ENCODE measurements at regions not wholly inside any gene's neighbourhood (a gene's known extent, or its start where the extent isn't known, plus 50 kb on each side); places are given as distances from the start of the nearest gene placed in this dataset.

DNA sequence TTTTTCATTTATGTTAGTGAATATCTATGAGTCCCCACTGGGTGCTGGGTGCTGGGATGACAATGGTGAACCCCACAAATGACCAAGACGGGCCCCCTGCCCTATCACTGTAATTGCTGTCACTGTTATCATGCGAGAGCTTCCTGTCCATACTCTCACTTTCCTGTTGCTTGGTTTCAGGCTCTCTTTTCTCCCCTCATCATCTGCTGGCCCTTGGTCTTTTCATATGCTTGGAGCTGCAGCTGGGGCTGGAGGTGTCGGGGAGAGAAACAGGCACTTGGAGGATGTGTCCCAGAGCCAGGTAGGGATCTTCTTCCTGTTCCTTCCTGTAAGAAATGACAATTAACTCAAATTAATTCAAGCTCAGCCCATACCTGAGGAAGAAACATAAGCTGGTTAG is 348.0 kb downstream of the PTPRU start:
- TF ChIP-seq, protein P1, sequence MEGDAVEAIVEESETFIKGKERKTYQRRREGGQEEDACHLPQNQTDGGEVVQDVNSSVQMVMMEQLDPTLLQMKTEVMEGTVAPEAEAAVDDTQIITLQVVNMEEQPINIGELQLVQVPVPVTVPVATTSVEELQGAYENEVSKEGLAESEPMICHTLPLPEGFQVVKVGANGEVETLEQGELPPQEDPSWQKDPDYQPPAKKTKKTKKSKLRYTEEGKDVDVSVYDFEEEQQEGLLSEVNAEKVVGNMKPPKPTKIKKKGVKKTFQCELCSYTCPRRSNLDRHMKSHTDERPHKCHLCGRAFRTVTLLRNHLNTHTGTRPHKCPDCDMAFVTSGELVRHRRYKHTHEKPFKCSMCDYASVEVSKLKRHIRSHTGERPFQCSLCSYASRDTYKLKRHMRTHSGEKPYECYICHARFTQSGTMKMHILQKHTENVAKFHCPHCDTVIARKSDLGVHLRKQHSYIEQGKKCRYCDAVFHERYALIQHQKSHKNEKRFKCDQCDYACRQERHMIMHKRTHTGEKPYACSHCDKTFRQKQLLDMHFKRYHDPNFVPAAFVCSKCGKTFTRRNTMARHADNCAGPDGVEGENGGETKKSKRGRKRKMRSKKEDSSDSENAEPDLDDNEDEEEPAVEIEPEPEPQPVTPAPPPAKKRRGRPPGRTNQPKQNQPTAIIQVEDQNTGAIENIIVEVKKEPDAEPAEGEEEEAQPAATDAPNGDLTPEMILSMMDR (conservative IDR thresholded peaks at IDR 0.05; ENCODE audit: low read depth, low read length) = no peak
- no peak for DNase-seq (ENCODE audit: low read depth)
- H3K4me3 ChIP-seq (ENCODE audit: low read depth, low read length) = no peak overlapping the region

DNA sequence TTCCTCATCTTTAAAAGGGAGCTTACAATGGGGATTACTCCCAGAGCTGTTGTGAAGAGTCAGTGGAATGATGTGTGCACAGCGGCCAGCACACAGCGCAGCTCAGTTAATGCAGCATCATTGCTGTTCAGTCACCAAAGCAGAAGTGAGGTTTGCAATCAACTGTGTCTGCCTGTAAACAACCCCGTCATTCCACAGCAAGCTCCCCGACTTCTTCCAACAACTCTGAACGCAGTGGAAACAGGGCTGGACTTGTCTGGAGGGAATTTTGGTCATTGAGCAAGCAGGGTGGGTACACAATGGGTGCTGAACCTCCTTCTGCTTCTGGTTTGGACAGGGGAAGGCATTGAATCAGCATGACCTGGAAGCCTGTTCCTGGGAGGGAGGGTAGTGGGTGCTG is 347.4 kb downstream of the PTPRU start:
- TF ChIP-seq, protein P1 (conservative IDR thresholded peaks at IDR 0.05; ENCODE audit: low read depth, low read length) = no peak
- DNase-seq (ENCODE audit: low read depth) = no peak
- no peak overlapping the region for H3K4me3 ChIP-seq (ENCODE audit: low read depth, low read length)

DNA sequence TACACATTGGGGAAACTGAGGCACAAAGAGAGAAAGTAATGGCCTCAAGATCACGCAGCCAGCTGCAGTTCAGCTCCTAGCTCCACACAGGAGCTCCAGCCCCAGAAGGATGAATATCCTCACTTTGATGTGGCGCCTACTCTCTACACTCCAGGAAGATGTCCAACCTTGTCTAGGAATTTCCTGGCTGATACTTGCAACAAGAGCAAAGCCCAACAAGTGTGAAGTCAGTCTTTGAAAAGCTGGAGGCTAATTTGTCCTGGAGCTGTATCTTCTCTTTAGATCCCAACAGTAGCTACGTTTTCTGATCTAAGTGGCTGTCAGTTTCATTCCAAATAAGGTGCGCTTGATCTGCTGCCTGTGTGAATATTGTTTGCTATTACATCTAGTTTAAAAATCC is 344.9 kb downstream of the PTPRU start:
- no peak for DNase-seq (ENCODE audit: low read depth)
- TF ChIP-seq, protein P1 (conservative IDR thresholded peaks at IDR 0.05; ENCODE audit: low read depth, low read length) = no peak
- H3K4me3 ChIP-seq (ENCODE audit: low read depth, low read length) = no peak overlapping the region

DNA sequence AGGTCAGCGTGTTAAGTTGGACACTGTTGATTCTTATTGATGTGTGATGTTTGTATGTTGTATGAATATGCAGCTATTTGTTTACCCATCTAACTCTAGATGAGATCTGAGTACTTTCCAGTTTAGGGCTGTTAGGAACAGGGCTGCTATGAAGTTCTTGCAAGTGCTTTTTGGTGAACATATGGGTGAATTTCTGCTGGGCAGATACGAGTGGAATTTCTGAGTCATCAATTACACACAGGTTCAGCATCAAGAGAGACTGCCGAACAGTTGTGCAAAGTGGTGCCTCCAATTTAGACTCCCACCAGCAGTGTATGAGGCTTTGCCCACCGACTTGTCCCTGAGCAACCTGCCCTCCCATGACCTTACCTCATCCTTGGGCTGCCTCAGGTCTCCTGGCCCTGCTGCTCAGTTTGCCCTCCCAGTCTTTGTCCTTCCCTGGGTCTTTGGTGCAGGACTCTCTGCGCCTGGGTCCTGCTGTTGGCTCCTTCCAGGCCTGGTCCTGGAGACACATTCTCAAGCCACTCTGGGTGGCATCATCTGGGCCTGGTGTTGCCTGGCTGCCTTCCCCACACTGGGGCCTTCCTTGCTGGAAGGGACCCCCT is 343.6 kb downstream of the PTPRU start:
- H3K4me3 ChIP-seq (ENCODE audit: low read depth, low read length) = no peak overlapping the region
- TF ChIP-seq, protein P1 (conservative IDR thresholded peaks at IDR 0.05; ENCODE audit: low read depth, low read length) = no peak
- peak; percentile 75 for DNase-seq (ENCODE audit: low read depth)

DNA sequence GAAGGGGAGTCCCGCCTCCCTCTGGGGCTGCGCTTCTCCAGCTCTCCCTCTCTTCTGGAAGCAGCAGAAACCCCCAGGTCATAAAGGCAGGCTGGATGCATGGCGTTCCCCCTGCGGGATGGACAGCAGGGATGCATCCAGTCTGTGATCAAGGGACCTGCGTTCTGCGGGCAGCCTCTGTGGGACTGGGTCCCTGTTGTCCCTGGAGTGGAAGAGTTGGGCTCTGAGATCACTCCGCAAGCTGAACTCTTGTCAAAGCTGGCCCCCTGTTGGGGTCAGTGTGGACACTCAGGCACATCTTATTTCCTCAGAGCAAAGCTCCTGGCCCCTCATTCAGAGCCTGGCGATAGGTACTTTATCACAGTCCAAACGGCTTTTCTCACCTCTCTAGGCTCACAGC is 341.2 kb downstream of the PTPRU start:
- no peak overlapping the region for H3K4me3 ChIP-seq (ENCODE audit: low read depth, low read length)
- TF ChIP-seq, protein P1 (conservative IDR thresholded peaks at IDR 0.05; ENCODE audit: low read depth, low read length) = no peak
- no peak for DNase-seq (ENCODE audit: low read depth)

DNA sequence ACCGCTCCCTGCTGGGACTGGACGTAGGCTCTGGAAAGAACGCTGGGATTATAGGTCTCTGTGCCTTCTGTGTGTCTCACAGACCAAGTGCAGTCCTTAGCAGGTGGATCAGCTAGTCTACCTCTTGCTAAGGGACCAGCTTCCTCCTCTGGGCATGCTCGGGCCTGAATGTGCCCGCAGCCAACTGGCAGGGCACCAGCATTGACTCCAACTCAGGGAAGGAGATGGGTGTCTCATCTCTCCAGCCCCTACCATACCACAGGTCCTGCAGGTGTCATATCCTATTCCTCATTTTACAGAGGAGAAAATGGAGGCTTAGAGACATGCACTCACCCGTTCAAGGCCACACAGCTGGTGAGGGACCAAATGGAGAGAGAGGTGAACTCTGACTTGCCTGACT is 340.2 kb downstream of the PTPRU start:
- TF ChIP-seq, protein P1 (conservative IDR thresholded peaks at IDR 0.05; ENCODE audit: low read depth, low read length) = no peak
- DNase-seq (ENCODE audit: low read depth) = no peak

DNA sequence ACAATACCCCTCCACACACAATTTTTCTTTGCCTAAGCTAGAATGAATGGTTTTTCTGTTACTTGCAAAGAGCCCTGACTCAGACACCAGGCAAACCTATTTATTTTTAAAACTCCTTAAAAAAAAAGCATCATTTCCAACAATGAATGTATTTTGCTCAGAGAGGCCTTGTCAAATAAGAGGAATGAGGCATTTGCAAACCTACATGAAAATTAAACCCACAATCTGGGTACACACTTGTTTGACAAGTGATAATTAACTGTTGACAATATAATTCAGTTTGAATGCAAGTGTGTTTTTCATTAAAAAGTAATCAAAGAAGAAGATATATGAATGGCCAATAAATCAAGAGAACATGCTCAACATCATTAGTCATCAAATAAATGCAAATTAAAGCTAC is 339.5 kb downstream of the PTPRU start:
- no peak for DNase-seq (ENCODE audit: low read depth)
- TF ChIP-seq, protein P1 (conservative IDR thresholded peaks at IDR 0.05; ENCODE audit: low read depth, low read length) = no peak
- no peak overlapping the region for H3K4me3 ChIP-seq (ENCODE audit: low read depth, low read length)

More for the DNA sequence above, 340.2 kb downstream of the PTPRU start:
- no peak overlapping the region for H3K4me3 ChIP-seq (ENCODE audit: low read depth, low read length)

All from choroid plexus epithelial cell (primary cell).